ENCODE measurements at regions not wholly inside any gene's neighbourhood (a gene's known extent, or its start where the extent isn't known, plus 50 kb on each side); places are given as distances from the start of the nearest gene placed in this dataset.

- Histone ChIP-seq H4K20me1 (replicated peaks in 1 of 2; ENCODE audit: control insufficient read depth in 1 of 2, insufficient read depth in 2 of 2, low read length in 2 of 2) (no peaks in the 10 kb centered on the region), H3K18ac (ENCODE audit: extremely low read depth, low read length) (no peak overlapping the region), H2AK5ac (ENCODE audit: low read depth, low read length) (no peak overlapping the region), H3K27ac (ENCODE audit: low read depth, low read length) (no peak overlapping the region), H4K5ac (ENCODE audit: insufficient read length, low read depth, low read length) (no peak overlapping the region), H3K36me3 (ENCODE audit: control insufficient read depth in 2 of 4, insufficient read depth in 4 of 4, low read length in 3 of 4) (no peaks in the 10 kb centered on the region), H2BK5ac (ENCODE audit: low read depth, low read length) (no peak overlapping the region), H3K23me2 (ENCODE audit: low read depth, low read length) (no peaks in the 10 kb centered on the region; the same call in 1 of the 2 replicates), H3K79me1 (ENCODE audit: low read depth, low read length) (no peaks in the 10 kb centered on the region), H2AFZ (ENCODE audit: low read length) (no peak overlapping the region), H3K9ac (replicated peaks in 1 of 4; ENCODE audit: extremely low read depth in 1 of 4, low read depth in 3 of 4, low read length in 3 of 4) (no peak overlapping the region), H3K9me3 (ENCODE audit: insufficient read depth in 2 of 2, low read depth in 1 of 2, low read length in 1 of 2) (no peaks in the 10 kb centered on the region; a peak in 1 of 4 replicates), H3K4ac (replicated peaks; ENCODE audit: insufficient read length, low read depth, low read length) (no peak overlapping the region), H3K4me2 (ENCODE audit: insufficient read depth in 1 of 2, low read depth in 2 of 2, low read length in 2 of 2) (no peak overlapping the region), H2BK20ac (ENCODE audit: low read length) (no peak overlapping the region), H3K4me3 (ENCODE audit: extremely low read depth in 1 of 4, insufficient read depth in 2 of 4, low read depth in 3 of 4, low read length in 4 of 4) (no peak overlapping the region), H3K14ac (ENCODE audit: insufficient read length) (no peak overlapping the region), H4K8ac (ENCODE audit: extremely low read depth, insufficient read depth, low read length) (no peak overlapping the region), H3K27me3 (replicated peaks in 1 of 4; ENCODE audit: control insufficient read depth in 3 of 4, extremely low read depth in 1 of 4, insufficient read depth in 3 of 4, low read length in 3 of 4) (no peaks in the 10 kb centered on the region; a peak in 1 of 7 replicates), H3K23ac (ENCODE audit: insufficient read length) (no peak overlapping the region), H2BK120ac (replicated peaks; ENCODE audit: low read depth, low read length) (no peak overlapping the region), H4K91ac (replicated peaks; ENCODE audit: insufficient read length, low read length) (no peak overlapping the region), H2BK12ac (ENCODE audit: low read depth, low read length) (no peak overlapping the region), H3K56ac (replicated peaks; ENCODE audit: insufficient read length, low read depth, low read length) (no peak overlapping the region), H3K79me2 (ENCODE audit: control insufficient read depth in 1 of 2, insufficient read depth in 2 of 2, low read length in 2 of 2) (no peaks in the 10 kb centered on the region), H3K4me1 (replicated peaks in 1 of 4; ENCODE audit: control insufficient read depth in 3 of 4, insufficient read depth in 4 of 4, low read length in 3 of 4) (no peaks in the 10 kb centered on the region), H2BK15ac (ENCODE audit: low read length) (no peak overlapping the region)
- no peak for FAIRE-seq
- ChIA-PET POLR2A (ENCODE audit: partially characterized antibody) (no interaction called here), CTCF (ENCODE audit: partially characterized antibody) (interaction anchor here (0.5 to 0.7 kb wide), 2 partner anchors 10 to 588 kb away, joined by 3 read pairs; no protein-coding TSS in a partner anchor)
- DNase-seq (ENCODE audit: low read depth in 1 of 2, low spot score in 2 of 2), result no peak
- whole genome bisulfite sequencing, 2 experiments (ENCODE audit: extremely low coverage in 1 of 2, insufficient coverage in 1 of 2, insufficient read length in 1 of 2, insufficient replicate concordance in 2 of 2, low coverage in 1 of 2, low lambda C conversion rate in 2 of 2, missing lambda C conversion rate in 1 of 2), result 86% methylated on average over 9 of the region's 9 CpGs; no CpG with 5 or more reads in 1 of the 2 experiments
- TF ChIP-seq EZH2 (IDR thresholded peaks at IDR 0.05; ENCODE audit: low read depth, low read length, severe bottlenecking), result no peak
- TF ChIP-seq HDAC6 (IDR thresholded peaks at IDR 0.05; ENCODE audit: low read depth, low read length), result no peak
- TF ChIP-seq ATF2 (IDR thresholded peaks at IDR 0.05; ENCODE audit: low read length), result no peak
- TF ChIP-seq USF2 (IDR thresholded peaks at IDR 0.05; ENCODE audit: low read length), result no peak
- no peak for TF ChIP-seq CBX5 (IDR thresholded peaks at IDR 0.05; ENCODE audit: low read depth, low read length)
- no peak for TF ChIP-seq POU5F1 (IDR thresholded peaks at IDR 0.05; ENCODE audit: low read depth, low read length)
- no peak for TF ChIP-seq CTBP2 (IDR thresholded peaks at IDR 0.05; ENCODE audit: borderline replicate concordance, insufficient read depth, insufficient read length, low read length)
Measured at GRCh38 chr20:58094160-58094559, 134.3 kb downstream of the ANKRD60 start.

Measured in H1 (cell line).